Muscle of arm (tissue), 1 donor: ENCODE measurements at regions not wholly inside any gene's neighbourhood (a gene's known extent, or its start where the extent isn't known, plus 50 kb on each side); places are given as distances from the start of the nearest gene placed in this dataset.
"Not testable (repeated sequence)": the region's sequence is repeated elsewhere in the genome, so short reads cannot be mapped to it uniquely, and the experiment has no call there.

Experiments
- DNase-seq: peaks from one replicate; pipeline ENCODE4 v3.0.0-alpha.2; 2013

DNA sequence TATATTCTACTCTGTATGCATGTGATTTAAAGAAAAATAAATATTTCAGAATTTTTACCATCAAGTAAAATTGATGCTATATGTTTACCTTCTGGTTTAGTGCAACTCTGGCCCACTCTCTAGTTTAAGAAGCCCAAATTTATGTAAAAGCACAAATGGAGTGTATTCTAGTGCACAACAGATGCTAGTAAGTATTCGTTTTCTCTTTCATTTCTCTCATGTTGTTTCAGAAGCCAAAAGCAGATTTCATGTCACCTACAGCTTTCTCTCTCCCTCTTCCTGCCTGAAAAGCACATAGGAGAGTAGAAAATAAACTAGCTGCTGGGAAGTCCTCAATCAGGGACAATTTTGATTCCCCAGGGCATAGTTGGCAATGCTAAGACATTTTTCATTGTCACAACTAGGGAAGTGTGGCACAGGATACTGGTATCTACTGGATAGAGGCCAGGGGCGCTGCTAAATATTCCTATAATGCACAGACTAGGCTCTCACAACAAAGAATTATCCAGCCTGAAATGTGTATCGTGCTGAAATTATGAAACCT lies 147.4 kb upstream of the ARHGEF26 start:
- DNase-seq = no peak

GRCh38 chr3:153974614-153975013 lies 146.6 kb upstream of the ARHGEF26 start:
- no peak for DNase-seq

DNA sequence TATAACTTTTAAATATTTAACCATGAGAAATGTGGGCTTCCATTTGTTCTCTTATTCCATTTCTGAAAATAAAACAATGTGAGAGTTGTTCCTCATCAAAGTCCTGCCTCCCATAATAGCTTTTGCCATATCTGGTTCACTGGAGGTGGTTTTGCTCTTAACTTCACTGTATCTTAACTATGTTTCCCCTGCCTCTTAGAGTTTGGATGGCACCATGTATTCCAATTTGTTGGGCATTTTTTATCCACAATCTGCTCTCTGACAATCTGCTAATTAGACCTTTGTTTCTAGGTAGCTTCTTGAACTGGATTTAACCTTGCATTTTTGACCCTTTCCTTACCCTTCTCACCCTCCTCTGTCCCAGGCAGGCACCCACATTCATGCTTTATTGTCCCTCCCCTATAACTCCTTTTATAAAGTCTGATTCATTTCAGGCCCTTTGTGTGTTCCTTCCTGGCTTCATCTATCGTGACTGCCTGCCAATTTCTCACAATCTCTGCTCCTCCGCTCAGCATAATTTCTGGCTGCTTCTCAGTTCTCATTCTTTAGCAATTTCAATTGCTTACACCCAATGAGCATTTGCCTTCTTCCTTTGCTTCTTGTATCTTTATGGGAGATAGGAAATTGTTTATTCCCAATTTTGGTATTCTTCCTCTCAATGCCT lies 144.2 kb upstream of the ARHGEF26 start:
- DNase-seq = peak; percentile 88

GRCh38 chr3:153978006-153978405 lies 143.2 kb upstream of the ARHGEF26 start:
- DNase-seq = peak; percentile 82

DNA sequence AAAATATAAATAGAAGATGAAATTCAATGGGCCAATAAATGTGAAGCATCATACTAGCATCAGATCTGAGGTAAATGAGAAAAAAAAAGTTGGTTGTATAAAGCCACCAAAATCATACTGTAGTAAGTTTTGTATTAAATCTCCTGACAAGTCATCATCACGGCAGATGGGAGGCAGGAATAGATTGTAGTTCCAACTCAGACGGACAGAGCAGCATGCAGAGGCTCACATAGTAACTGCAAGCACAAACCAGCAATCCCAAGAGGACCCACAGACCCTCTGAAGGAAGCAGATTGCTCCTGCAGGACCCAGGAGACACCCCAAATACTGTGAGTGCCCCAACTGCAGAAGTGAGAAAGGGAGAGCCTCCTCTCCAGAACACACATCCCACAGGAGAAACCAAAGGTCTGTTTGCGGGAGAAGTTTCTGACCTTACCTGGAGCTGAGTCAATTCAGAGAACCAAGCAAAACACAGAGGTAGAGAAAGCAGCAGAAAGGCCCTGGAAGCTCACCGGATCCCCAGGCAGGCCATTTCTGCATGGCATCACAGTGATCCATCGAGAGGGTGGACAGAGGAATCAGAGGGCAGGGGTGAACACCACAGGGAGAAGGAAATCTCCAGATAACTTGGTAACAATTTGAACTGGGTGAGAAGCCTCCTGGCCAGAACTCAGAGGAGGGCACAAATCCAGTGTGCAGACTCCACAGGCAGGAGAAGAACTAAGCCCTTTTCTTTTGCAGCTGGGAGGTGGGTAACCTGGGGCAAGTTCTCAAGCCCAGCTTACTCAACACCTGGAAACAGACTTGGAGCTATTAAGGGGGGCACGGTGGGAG lies 141.6 kb upstream of the ARHGEF26 start:
- DNase-seq = no peak

DNA sequence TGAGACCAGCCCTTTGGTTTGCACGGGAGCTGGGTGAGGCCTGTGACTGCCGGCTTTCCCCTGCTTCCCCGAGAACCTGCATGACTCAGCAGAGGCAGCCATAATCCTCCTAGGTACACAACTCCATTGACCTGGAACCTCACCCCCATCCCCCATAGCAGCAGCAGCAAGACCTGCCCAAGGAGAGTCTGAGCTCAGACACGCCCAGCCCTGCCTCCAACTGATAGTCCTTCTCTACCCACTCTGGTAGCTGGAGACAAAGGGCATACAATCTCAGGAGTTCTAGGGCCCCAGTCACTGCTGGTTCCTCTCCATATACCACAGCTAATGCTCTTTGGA lies 141.0 kb upstream of the ARHGEF26 start:
- DNase-seq = no peak

DNA sequence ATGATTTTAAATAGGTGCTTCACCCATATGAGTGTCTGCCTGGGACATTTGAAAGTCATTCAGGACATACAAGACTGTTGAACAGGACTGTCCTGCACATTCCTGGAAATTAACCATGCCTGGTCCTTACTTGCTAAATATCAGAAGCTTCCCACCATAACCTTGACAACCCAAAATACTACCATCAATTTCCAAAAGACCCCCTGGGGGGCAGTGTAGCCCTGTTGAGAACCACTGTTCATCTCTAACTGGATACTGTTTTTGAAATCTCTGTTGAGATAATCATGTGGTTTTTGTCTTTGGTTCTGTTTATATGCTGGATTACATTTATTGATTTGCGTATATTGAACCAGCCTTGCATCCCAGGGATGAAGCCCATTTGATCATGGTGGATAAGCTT lies 123.8 kb upstream of the ARHGEF26 start:
- DNase-seq = not testable (repeated sequence)

GRCh38 chr3:154003649-154004048 lies 117.5 kb upstream of the ARHGEF26 start:
- DNase-seq = no peak

- DNase-seq = peak; percentile 46
Measured at GRCh38 chr3:154011036-154011435, 110.2 kb upstream of the ARHGEF26 start.

GRCh38 chr3:154013736-154014135 lies 107.5 kb upstream of the ARHGEF26 start:
- DNase-seq = peak; percentile 76

GRCh38 chr3:154015307-154015706 lies 105.9 kb upstream of the ARHGEF26 start:
- no peak for DNase-seq

DNA sequence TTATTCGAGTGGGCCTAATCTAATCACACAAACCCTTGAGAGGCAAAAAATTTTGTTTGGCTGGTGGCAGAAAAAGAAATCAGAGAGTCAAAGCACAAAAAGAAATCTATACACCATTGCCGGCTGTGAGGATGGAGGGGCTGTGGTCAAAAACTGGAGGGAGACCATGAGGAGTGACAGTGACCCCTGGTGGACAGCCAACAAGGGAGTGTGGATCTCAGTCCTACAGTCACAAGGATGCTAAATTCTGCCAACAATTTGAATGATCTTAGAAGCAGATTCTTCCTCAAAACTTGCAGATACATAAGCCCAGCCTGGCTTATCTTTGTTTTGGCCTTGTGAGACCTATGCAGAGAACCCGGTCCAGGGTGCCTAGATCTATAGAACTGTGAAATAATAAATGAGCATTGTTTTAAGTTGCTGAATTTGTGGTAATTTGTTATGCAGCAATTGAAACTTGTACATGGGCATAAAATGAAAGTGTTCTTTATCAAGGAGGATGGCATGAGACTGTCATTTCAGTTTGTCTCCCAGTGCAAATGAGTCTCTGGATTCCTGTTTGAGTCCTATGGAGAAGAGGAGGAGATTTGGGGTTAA lies 103.0 kb upstream of the ARHGEF26 start:
- DNase-seq = no peak

- no peak for DNase-seq
Measured at GRCh38 chr3:154022606-154023005, 98.6 kb upstream of the ARHGEF26 start.

DNA sequence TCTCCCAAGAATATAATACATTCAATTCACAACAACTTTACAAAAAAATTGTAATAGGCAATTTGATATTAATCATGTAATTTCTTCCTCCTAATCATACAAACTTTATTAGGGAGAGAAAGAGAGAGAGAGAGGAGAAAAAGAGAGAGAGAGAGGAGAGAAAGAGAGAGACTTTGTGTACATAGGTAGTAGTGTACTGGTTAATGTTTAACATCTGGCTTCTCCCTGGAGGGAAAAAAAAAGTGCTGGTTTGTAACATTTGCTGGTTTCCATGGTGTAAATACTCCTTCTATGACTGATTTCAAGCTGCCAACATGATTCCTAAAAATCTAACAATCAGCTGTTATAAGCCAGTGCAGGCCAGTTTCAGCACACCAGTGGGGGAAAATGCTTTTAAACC lies 98.0 kb upstream of the ARHGEF26 start:
- peak; percentile 65 for DNase-seq

GRCh38 chr3:154025007-154025406 lies 96.2 kb upstream of the ARHGEF26 start:
- no peak for DNase-seq

DNA sequence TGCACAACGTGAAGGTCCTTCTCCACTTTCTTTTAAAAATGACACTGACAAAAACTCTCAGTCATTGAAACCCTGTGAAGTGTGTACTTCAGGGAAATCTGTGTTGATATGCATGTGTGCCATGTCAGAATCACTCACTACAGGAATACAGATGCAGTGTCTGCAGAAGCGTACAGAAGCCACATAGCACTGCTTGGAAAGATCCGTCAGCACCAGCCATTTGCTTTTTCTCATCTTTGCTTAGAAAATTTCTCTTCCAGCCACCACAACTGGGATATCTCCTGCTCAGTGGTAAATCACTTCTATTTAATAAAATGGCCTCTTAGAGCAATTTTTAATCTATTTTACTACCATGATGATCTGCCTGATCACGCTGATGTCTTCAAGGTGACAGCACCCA lies 91.3 kb upstream of the ARHGEF26 start:
- DNase-seq = no peak

- DNase-seq = no peak
Measured at GRCh38 chr3:154034797-154035330, 86.3 kb upstream of the ARHGEF26 start.

DNA sequence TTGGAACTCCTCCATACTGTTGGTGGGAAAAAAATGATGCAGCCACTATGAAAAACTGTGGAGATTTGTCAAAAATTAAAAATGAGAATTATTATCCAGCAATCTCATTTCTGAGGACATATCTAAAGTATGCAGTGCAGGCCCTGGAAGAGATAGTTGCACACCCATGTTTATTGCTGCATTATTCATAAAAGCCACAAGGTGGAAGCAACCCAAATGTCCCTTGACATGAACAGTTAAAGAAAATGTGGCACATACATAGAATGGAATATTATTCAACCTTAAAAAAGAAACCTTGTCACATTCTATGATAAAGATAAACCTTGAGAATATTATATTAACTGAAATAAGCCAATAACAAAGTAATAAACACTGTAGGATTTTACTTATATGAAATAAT lies 80.9 kb upstream of the ARHGEF26 start:
- DNase-seq = no peak

GRCh38 chr3:154044671-154045070 lies 76.5 kb upstream of the ARHGEF26 start:
- no peak for DNase-seq

- DNase-seq = no peak
Measured at GRCh38 chr3:154050216-154050615, 71.0 kb upstream of the ARHGEF26 start.

- no peak for DNase-seq
Measured at GRCh38 chr3:154050766-154051165, 70.4 kb upstream of the ARHGEF26 start.

GRCh38 chr3:154059833-154060232 lies 61.4 kb upstream of the ARHGEF26 start:
- DNase-seq = no peak
